ENCODE measurements at regions not wholly inside any gene's neighbourhood (a gene's known extent, or its start where the extent isn't known, plus 50 kb on each side); places are given as distances from the start of the nearest gene placed in this dataset.

GRCh38 chr6:137269803-137270202 is 50.6 kb upstream of the IFNGR1 start:
- DNase-seq (ENCODE audit: low read depth) = no peak

GRCh38 chr6:137269347-137269746 is 50.2 kb upstream of the IFNGR1 start:
- DNase-seq (ENCODE audit: low read depth) = no peak

All from stimulated activated CD8-positive, alpha-beta memory T cell treated with anti-CD3 and anti-CD28 coated beads, Interleukin-7, amount 100 ng/mL, for 24 hours (primary cell).